ENCODE measurements at regions not wholly inside any gene's neighbourhood (a gene's known extent, or its start where the extent isn't known, plus 50 kb on each side); places are given as distances from the start of the nearest gene placed in this dataset.

GRCh38 chr10:84695902-84696301, 367.5 kb downstream of the CCSER2 start:
- TF ChIP-seq CTCF (IDR thresholded peaks at IDR 0.05) (no peak), ZFX (IDR thresholded peaks at IDR 0.05; ENCODE audit: borderline replicate concordance) (no peak)

Data from 22Rv1 (cell line).